ENCODE measurements at regions not wholly inside any gene's neighbourhood (a gene's known extent, or its start where the extent isn't known, plus 50 kb on each side); places are given as distances from the start of the nearest gene placed in this dataset.

GRCh38 chr17:65442250-65442649, 119.2 kb downstream of the AXIN2 start:
- no peak for TF ChIP-seq CTCF (IDR thresholded peaks at IDR 0.05; ENCODE audit: low read depth, low read length)
- Histone ChIP-seq H3K27me3 (peaks cover 23% of the 10 kb centered on the region), H3K4me1 (no peaks in the 10 kb centered on the region), H3K9me3 (no peaks in the 10 kb centered on the region), H3K36me3 (no peaks in the 10 kb centered on the region), H3K4me3 (ENCODE audit: low read depth, low read length) (no peak overlapping the region)
- DNase-seq: no peak

- H3K27me3 ChIP-seq: peaks cover 21% of the 10 kb centered on the region
- no peak overlapping the region for H3K4me3 ChIP-seq (ENCODE audit: low read depth, low read length)
- no peaks in the 10 kb centered on the region for H3K4me1 ChIP-seq
- H3K9me3 ChIP-seq: no peaks in the 10 kb centered on the region
- no peak for DNase-seq
- TF ChIP-seq CTCF (IDR thresholded peaks at IDR 0.05; ENCODE audit: low read depth, low read length): no peak
- H3K36me3 ChIP-seq: no peaks in the 10 kb centered on the region
Measured at GRCh38 chr17:65441053-65441605, 120.3 kb downstream of the AXIN2 start.

- H3K27me3 ChIP-seq: peaks cover 21% of the 10 kb centered on the region
- no peak overlapping the region for H3K4me3 ChIP-seq (ENCODE audit: low read depth, low read length)
- TF ChIP-seq CTCF (IDR thresholded peaks at IDR 0.05; ENCODE audit: low read depth, low read length): no peak
- H3K9me3 ChIP-seq: no peaks in the 10 kb centered on the region
- H3K36me3 ChIP-seq: no peaks in the 10 kb centered on the region
- no peak for DNase-seq
- no peaks in the 10 kb centered on the region for H3K4me1 ChIP-seq
Measured at GRCh38 chr17:65438708-65439294, 122.6 kb downstream of the AXIN2 start.

GRCh38 chr17:65438173-65438572, 123.3 kb downstream of the AXIN2 start:
- no peaks in the 10 kb centered on the region for H3K36me3 ChIP-seq
- H3K4me1 ChIP-seq: no peaks in the 10 kb centered on the region
- DNase-seq: no peak
- H3K4me3 ChIP-seq (ENCODE audit: low read depth, low read length): no peak overlapping the region
- H3K27me3 ChIP-seq: peaks cover 21% of the 10 kb centered on the region
- TF ChIP-seq CTCF (IDR thresholded peaks at IDR 0.05; ENCODE audit: low read depth, low read length): no peak
- no peaks in the 10 kb centered on the region for H3K9me3 ChIP-seq

- no peak for TF ChIP-seq CTCF (IDR thresholded peaks at IDR 0.05; ENCODE audit: low read depth, low read length)
- peaks cover 21% of the 10 kb centered on the region for H3K27me3 ChIP-seq
- H3K4me1 ChIP-seq: no peaks in the 10 kb centered on the region
Measured at GRCh38 chr17:65436871-65437270, 124.6 kb downstream of the AXIN2 start.

GRCh38 chr17:65434878-65435277, 126.6 kb downstream of the AXIN2 start:
- TF ChIP-seq CTCF (IDR thresholded peaks at IDR 0.05; ENCODE audit: low read depth, low read length): no peak
- Histone ChIP-seq H3K36me3 (no peaks in the 10 kb centered on the region), H3K4me3 (ENCODE audit: low read depth, low read length) (no peak overlapping the region), H3K27me3 (peaks cover 20% of the 10 kb centered on the region), H3K4me1 (no peaks in the 10 kb centered on the region), H3K9me3 (no peaks in the 10 kb centered on the region)
- DNase-seq: no peak

More at GRCh38 chr17:65436871-65437270, 124.6 kb downstream of the AXIN2 start:
- Histone ChIP-seq H3K36me3 (no peaks in the 10 kb centered on the region), H3K4me3 (ENCODE audit: low read depth, low read length) (no peak overlapping the region), H3K9me3 (no peaks in the 10 kb centered on the region)
- no peak for DNase-seq
